ENCODE measurements at regions not wholly inside any gene's neighbourhood (a gene's known extent, or its start where the extent isn't known, plus 50 kb on each side); places are given as distances from the start of the nearest gene placed in this dataset.

- H3K4me3 ChIP-seq (ENCODE audit: low read depth, low read length), result no peak overlapping the region
- DNase-seq (ENCODE audit: low read depth), result no peak
- TF ChIP-seq CTCF (IDR thresholded peaks at IDR 0.05; ENCODE audit: insufficient read depth, low read length), result no peak
These were observed 876.2 kb downstream of the TBL1XR1 start for GRCh38 chr3:176321099-176321498.

- no peak overlapping the region for H3K4me3 ChIP-seq (ENCODE audit: low read depth, low read length)
- TF ChIP-seq CTCF (IDR thresholded peaks at IDR 0.05; ENCODE audit: insufficient read depth, low read length), result no peak
- no peak for DNase-seq (ENCODE audit: low read depth)
These were observed 883.9 kb downstream of the TBL1XR1 start for GRCh38 chr3:176313426-176313825.

- DNase-seq (ENCODE audit: low read depth), result no peak
- TF ChIP-seq CTCF (IDR thresholded peaks at IDR 0.05; ENCODE audit: insufficient read depth, low read length), result no peak
- no peak overlapping the region for H3K4me3 ChIP-seq (ENCODE audit: low read depth, low read length)
These were observed 886.6 kb downstream of the TBL1XR1 start for GRCh38 chr3:176310641-176311040.

- DNase-seq (ENCODE audit: low read depth), result no peak
- no peak overlapping the region for H3K4me3 ChIP-seq (ENCODE audit: low read depth, low read length)
- TF ChIP-seq CTCF (IDR thresholded peaks at IDR 0.05; ENCODE audit: insufficient read depth, low read length), result no peak
These were observed 895.0 kb downstream of the TBL1XR1 start for GRCh38 chr3:176302271-176302670.

GRCh38 chr3:176296066-176296597 is 901.1 kb downstream of the TBL1XR1 start:
- no peak for DNase-seq (ENCODE audit: low read depth)
- H3K4me3 ChIP-seq (ENCODE audit: low read depth, low read length), result no peak overlapping the region
- TF ChIP-seq CTCF (IDR thresholded peaks at IDR 0.05; ENCODE audit: insufficient read depth, low read length), result no peak

GRCh38 chr3:176293276-176293675 is 904.0 kb downstream of the TBL1XR1 start:
- no peak for DNase-seq (ENCODE audit: low read depth)
- H3K4me3 ChIP-seq (ENCODE audit: low read depth, low read length), result no peak overlapping the region
- no peak for TF ChIP-seq CTCF (IDR thresholded peaks at IDR 0.05; ENCODE audit: insufficient read depth, low read length)

GRCh38 chr3:176286476-176287085 is 910.7 kb downstream of the TBL1XR1 start:
- no peak overlapping the region for H3K4me3 ChIP-seq (ENCODE audit: low read depth, low read length)

More at GRCh38 chr3:176286476-176287085, 910.7 kb downstream of the TBL1XR1 start:
- peak; percentile 1 for DNase-seq (ENCODE audit: low read depth)
- TF ChIP-seq CTCF (IDR thresholded peaks at IDR 0.05; ENCODE audit: insufficient read depth, low read length), result no peak
